OCI-LY1 (cell line): ENCODE measurements at regions not wholly inside any gene's neighbourhood (a gene's known extent, or its start where the extent isn't known, plus 50 kb on each side); places are given as distances from the start of the nearest gene placed in this dataset.

ENCODE experiments used
- EZH2 ChIP-seq: fragments of 200-600 bp; sonication (generic), shearing (Covaris generic); IDR thresholded peaks from 2 replicates; pipeline ENCODE4 v1.8.0; 2017; ENCODE audit warnings: borderline replicate concordance, mixed run types, mild to moderate bottlenecking, antibody characterized with exemption, low read length, moderate library complexity, mixed read lengths
- TF ChIP-seq, protein P1 (sequence below): fragments of 200-600 bp; sonication (generic), shearing (Covaris generic); IDR thresholded peaks from 2 replicates; pipeline ENCODE4 v1.5.1; 2017; ENCODE audit warnings: mild to moderate bottlenecking, antibody characterized with exemption, low read length, moderate library complexity, mixed read lengths

DNA sequence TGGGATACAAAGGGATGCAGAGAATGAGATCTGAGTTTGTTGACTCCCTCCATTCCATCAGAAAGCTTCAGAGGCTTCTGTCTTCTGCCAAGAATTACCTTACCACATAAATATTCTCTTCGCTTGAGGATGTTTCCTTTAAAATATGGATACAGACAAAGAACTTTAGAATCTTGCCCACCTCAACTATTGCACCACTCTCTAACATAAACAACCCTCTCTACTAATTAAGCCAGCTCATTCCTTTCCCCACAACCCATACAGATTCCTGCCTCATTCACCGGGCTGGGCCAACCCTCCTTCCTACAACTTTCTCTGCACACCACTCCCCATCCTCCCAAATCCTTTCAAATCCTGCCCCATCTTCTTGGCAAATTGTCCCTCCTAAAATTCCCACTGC, 315.8 kb downstream of the RAB28 start:
- TF ChIP-seq, protein P1, sequence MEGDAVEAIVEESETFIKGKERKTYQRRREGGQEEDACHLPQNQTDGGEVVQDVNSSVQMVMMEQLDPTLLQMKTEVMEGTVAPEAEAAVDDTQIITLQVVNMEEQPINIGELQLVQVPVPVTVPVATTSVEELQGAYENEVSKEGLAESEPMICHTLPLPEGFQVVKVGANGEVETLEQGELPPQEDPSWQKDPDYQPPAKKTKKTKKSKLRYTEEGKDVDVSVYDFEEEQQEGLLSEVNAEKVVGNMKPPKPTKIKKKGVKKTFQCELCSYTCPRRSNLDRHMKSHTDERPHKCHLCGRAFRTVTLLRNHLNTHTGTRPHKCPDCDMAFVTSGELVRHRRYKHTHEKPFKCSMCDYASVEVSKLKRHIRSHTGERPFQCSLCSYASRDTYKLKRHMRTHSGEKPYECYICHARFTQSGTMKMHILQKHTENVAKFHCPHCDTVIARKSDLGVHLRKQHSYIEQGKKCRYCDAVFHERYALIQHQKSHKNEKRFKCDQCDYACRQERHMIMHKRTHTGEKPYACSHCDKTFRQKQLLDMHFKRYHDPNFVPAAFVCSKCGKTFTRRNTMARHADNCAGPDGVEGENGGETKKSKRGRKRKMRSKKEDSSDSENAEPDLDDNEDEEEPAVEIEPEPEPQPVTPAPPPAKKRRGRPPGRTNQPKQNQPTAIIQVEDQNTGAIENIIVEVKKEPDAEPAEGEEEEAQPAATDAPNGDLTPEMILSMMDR, result no peak
- TF ChIP-seq EZH2, result no peak
